GM10847 (cell line): ENCODE measurements at regions not wholly inside any gene's neighbourhood (a gene's known extent, or its start where the extent isn't known, plus 50 kb on each side); places are given as distances from the start of the nearest gene placed in this dataset.

Source experiments
- POLR2A ChIP-seq: IDR thresholded peaks from 2 replicates; pipeline ENCODE4 v1.6.1; 2011; ENCODE audit not compliant: insufficient read length; ENCODE audit errors: extremely low read depth

DNA sequence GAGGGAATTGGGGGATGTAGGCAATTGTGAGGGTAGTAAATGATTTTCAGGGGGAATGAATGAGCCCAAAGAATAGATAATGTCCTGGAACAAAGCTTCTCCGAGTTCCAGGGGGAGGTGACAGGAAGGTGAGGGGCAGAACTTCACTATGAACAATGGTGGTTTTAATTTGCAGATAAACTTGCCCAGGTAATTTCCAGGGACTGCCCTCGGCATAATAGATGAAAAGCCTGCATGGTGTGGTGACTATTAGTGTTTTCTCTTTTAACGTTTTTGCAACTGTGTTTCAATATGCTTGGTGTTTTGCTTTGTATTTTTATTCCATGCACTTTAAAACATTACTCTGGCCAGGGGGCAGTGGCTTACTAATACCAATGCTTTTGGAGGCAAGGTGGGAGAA lies 325.2 kb upstream of the RGS6 start:
- TF ChIP-seq POLR2A, result no peak

DNA sequence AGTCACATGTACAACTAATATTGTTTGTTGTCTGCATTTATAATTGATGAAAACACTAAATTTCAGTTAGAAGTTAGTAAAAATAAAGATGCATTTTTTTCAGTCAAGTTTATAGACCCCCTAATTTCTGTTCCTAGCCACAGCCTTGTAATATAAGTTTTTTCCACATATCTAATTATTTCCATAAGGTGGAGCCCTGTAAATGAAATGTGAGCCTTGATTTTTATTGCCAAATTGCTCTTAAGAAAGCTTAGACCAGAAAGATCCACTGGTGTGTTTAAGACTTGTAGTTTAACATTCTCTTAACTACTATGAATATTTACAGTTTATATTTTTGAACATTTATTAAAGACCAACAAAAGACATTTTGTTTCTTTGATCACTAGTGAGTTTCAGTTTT lies 322.1 kb upstream of the RGS6 start:
- no peak for TF ChIP-seq POLR2A

- no peak for TF ChIP-seq POLR2A
Observed at GRCh38 chr14:71610797-71611196, 321.4 kb upstream of the RGS6 start.

- TF ChIP-seq POLR2A, result no peak
Observed at GRCh38 chr14:71613168-71613567, 319.1 kb upstream of the RGS6 start.

GRCh38 chr14:71616013-71616412 lies 316.2 kb upstream of the RGS6 start:
- no peak for TF ChIP-seq POLR2A

DNA sequence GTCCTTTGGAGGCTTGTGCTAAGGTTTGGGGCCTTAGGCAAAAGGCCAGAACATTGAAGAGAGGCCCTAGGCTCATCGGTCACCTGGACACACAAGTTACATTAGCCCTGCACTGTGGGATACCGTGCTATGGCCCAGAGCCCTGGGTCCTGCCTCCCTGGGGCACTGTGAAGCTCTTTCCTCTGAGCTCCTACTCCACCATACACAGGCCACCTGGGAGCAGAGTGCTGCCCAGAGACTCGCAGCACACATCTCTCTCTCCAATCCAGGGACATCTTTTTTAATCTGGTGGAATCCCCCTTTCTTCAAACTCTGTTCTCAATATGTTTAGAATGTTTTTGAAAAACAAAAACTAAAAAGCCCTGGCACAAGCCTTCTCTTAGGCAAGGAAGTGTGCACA lies 314.2 kb upstream of the RGS6 start:
- no peak for TF ChIP-seq POLR2A

GRCh38 chr14:71618716-71619115 lies 313.5 kb upstream of the RGS6 start:
- no peak for TF ChIP-seq POLR2A

GRCh38 chr14:71619472-71619871 lies 312.8 kb upstream of the RGS6 start:
- no peak for TF ChIP-seq POLR2A

DNA sequence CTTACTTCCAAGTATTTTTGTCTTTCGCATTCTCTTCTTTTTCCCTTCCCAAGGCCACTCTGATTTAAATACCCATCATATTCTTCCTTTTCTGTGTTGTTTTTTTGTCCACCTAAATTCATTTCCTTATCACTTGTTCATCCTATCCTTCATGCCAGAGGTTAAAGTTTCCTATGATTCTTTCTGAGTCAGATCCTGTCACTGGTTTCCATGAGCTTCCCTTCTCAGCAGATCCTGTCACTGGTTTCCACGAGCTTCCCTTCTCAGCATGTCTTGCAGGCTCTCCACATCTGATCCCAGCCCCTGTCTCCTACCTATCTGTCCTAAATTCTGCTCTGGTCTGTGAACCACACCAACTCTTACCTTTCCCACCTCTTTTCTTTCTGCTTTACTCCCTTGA lies 311.8 kb upstream of the RGS6 start:
- no peak for TF ChIP-seq POLR2A

- no peak for TF ChIP-seq POLR2A
Observed at GRCh38 chr14:71621276-71621675, 311.0 kb upstream of the RGS6 start.

DNA sequence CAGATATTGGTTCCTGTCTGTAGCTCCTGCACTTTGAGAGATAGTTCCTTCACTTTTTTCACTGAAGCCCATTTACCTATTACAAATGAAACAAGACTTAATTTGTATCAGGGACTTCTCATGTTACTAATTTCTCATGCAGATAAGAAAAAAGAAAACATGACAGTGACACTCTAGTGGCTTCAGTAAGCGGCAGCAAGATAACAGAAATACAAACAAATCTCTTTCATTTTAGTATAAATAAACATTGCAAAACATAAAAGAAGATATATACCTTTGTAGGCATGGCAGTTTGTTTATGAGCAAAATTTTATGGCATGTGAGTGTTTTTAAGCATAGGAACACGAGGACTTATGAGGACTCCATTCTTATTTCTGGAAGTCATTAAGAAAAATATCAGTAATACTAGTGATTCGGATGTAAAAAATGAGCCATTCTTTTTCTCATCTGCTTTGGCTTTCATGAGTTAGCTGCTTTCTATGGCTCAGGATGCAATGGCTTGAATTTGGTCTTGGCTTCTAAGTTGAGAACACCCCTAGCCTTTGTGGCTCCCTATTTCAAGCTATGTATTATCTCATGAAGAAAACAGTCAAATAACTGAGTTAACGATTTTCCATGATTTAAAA lies 310.1 kb upstream of the RGS6 start:
- TF ChIP-seq POLR2A, result no peak

- no peak for TF ChIP-seq POLR2A
Observed at GRCh38 chr14:71623939-71624338, 308.3 kb upstream of the RGS6 start.

DNA sequence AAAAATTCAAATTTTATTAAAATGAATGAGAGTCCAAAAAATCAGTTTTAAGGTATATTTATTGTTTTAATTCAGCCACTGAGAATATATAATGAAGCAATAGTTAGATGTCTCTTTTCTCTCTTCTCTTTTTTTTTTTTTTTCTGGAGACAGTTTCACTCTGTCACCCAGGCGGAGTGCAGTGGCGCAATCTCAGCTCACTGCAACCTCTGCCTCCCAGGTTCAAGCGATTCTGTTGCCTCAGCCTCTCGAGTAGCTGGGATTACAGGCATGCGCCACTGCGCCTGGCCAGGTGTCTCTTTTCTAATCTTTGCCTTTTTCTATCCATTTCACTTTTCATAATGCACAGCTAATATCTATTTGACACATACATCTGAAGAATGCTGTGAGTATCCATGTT lies 307.1 kb upstream of the RGS6 start:
- no peak for TF ChIP-seq POLR2A

DNA sequence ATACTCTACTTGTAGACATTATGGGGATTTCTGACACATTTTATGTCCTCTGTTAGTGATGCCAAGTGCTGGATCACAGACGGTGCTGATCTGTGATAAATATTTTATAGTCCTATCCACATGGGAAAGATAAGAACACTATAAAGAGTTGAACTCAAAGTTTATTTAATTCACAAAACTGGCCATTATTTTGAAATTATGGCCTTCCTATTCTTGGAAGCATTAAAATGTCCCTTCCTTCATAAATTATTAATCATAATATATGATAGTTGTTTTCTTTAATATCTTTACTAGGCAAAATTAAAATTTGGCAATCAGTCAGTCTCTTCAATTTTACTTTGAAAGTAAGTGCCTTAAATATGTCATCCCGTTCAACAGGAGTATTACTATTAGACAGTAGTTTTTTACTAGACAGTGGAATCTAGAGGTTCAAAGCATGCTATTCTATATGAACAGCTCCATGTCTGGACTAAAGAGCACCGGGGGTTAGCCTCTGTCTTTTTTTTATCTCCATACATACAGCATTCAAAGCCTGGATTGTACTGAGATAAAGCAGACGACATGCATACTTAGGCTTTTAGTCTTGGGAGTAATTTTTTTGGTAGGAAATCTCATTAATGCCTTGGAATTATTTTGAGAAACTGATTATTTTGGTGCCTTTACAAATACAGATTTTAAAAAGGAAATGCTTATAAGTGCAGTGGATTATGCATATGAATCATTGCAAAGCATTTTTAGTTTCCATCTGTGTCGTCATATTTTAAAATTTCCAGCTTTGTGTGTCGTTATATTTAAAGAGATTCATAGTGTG lies 306.1 kb upstream of the RGS6 start:
- TF ChIP-seq POLR2A, result no peak

DNA sequence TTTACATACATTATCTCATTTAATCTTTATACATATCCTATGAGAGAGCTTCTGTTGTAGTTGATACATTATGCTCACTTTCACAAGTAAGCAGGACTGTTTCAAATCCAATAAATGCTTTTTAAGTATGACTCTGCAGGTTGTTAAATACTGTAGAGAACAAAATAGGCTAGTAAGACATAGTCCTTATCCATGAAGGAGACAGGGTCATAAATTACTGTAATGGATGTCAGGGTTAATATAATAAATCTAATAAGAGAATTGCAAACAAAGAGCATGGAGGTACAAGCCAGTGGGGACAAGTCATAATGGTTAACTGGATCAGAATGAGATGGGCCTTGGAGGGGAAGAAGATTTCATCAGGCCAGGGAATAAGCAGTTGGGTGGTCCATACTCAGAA lies 303.8 kb upstream of the RGS6 start:
- no peak for TF ChIP-seq POLR2A

GRCh38 chr14:71629250-71629649 lies 303.0 kb upstream of the RGS6 start:
- no peak for TF ChIP-seq POLR2A
